AG09319 (cell line): ENCODE measurements at regions not wholly inside any gene's neighbourhood (a gene's known extent, or its start where the extent isn't known, plus 50 kb on each side); places are given as distances from the start of the nearest gene placed in this dataset.

Source experiments
- DNase-seq: peaks from one replicate; pipeline ENCODE4 v3.0.0-alpha.2; 2010; ENCODE audit warnings: low read depth; ENCODE audit errors: extremely low read depth
- CTCF ChIP-seq: IDR thresholded peaks from 2 replicates; pipeline ENCODE4 v1.5.1; 2011; ENCODE audit warnings: low read depth, mild to moderate bottlenecking, inconsistent platforms, low read length, moderate library complexity

GRCh38 chr6:113758826-113759574 is 98.1 kb upstream of the MARCKS start:
- no peak for DNase-seq
- TF ChIP-seq CTCF = no peak

- DNase-seq = no peak
- TF ChIP-seq CTCF = no peak
Measured at GRCh38 chr6:113762641-113763040, 94.5 kb upstream of the MARCKS start.

- TF ChIP-seq CTCF = no peak
- DNase-seq = no peak
Measured at GRCh38 chr6:113763311-113763766, 93.8 kb upstream of the MARCKS start.

GRCh38 chr6:113763876-113764275 is 93.3 kb upstream of the MARCKS start:
- DNase-seq = no peak
- TF ChIP-seq CTCF = no peak

GRCh38 chr6:113765909-113766308 is 91.2 kb upstream of the MARCKS start:
- DNase-seq = no peak
- no peak for TF ChIP-seq CTCF

- TF ChIP-seq CTCF = no peak
Measured at GRCh38 chr6:113767985-113768384, 89.2 kb upstream of the MARCKS start.

GRCh38 chr6:113772961-113773360 is 84.2 kb upstream of the MARCKS start:
- TF ChIP-seq CTCF = no peak

More at GRCh38 chr6:113767985-113768384, 89.2 kb upstream of the MARCKS start:
- DNase-seq = no peak

More at GRCh38 chr6:113772961-113773360, 84.2 kb upstream of the MARCKS start:
- DNase-seq = no peak
